ENCODE measurements at regions not wholly inside any gene's neighbourhood (a gene's known extent, or its start where the extent isn't known, plus 50 kb on each side); places are given as distances from the start of the nearest gene placed in this dataset.

DNA sequence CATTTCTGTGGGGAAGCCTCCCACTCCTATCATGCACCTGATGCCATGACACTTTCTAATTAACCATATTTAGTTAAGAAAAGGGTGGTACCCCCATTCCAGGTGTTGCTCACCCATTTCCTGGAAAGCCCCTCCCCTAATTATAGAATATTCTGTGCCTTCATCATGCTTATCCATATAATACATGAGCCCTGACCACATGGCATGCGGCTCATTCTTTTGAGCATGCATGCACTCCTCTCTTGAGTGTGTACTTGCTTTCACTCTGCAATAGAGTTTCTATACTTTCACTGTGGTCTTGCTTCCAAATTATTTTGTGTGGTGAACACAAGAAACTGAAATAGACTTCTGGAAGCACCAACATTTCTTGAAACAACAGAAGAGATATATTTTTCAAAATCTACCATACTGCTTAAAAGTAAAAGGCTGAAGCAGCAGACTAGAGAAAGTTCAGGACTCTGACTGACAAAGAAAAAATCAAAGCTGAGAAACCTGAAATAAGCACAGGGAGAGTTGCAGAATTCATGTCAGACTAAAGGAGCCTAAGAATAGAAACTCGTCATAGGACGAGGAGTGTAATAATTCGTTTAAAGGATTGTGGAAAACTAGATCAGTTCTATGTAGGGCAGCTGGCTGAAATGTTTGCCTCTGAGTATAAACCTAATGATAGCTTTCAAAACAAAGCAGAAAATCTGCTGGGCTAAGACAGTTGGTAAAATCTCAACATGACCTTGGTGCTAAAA, 144.8 kb downstream of the KITLG start:
- Histone ChIP-seq H2AFZ (ENCODE audit: control insufficient read depth, low read depth, low read length) (no peak overlapping the region), H3K36me3 (ENCODE audit: control insufficient read depth in 2 of 2, insufficient read depth in 2 of 2, low read length in 1 of 2) (no peaks in the 10 kb centered on the region), H3K9ac (ENCODE audit: control insufficient read depth, insufficient read depth, low read length) (no peak overlapping the region), H4K20me1 (ENCODE audit: control insufficient read depth, insufficient read depth) (no peaks in the 10 kb centered on the region), H3K79me2 (ENCODE audit: control insufficient read depth, insufficient read depth, low read length) (no peaks in the 10 kb centered on the region), H3K4me2 (ENCODE audit: control insufficient read depth, insufficient read depth) (no peak overlapping the region), H3K9me3 (replicated peaks; ENCODE audit: control insufficient read depth, insufficient read depth, low read length) (no peaks in the 10 kb centered on the region; the same call in 2 of the 3 replicates), H3K4me3 (no peak overlapping the region), H3K4me1 (ENCODE audit: control insufficient read depth, insufficient read depth, low read length) (0 out of 2 replicates have a peak, but pooled peaks cover 5% of the 10 kb centered on the region), H3K27ac (ENCODE audit: control insufficient read depth, insufficient read depth) (no peak overlapping the region), H3K27me3 (replicated peaks in 1 of 2; ENCODE audit: control insufficient read depth in 2 of 2, insufficient read depth in 2 of 2, low read length in 1 of 2) (no peaks in the 10 kb centered on the region)
- RAD21 ChIA-PET (ENCODE audit: unreplicated experiment), result no interaction called here
- DNase-seq (ENCODE audit: low read depth, low spot score) (no peak), ATAC-seq (no peak), FAIRE-seq (no peak)
- no TSS peak for BruUV-seq (replicated peaks)
- SMC1A ChIA-PET (ENCODE audit: uncharacterized antibody, unreplicated experiment), result no interaction called here
- POLR2A ChIA-PET, result no interaction called here
- CTCF ChIA-PET, result interaction anchor here (2.1 kb wide), 1 partner anchor 11 kb away, joined by 5 read pairs; no protein-coding TSS in a partner anchor
- 91% methylated on average over 4 of the region's 4 CpGs for WGBS (ENCODE audit: insufficient coverage, insufficient replicate concordance, low lambda C conversion rate, missing lambda C conversion rate)
- in situ Hi-C loops (cut with MboI) (no loop called here), intact Hi-C loops (cut with micrococcal nuclease; ENCODE audit: unreplicated experiment) (no loop called here)
- TF ChIP-seq, protein P1, sequence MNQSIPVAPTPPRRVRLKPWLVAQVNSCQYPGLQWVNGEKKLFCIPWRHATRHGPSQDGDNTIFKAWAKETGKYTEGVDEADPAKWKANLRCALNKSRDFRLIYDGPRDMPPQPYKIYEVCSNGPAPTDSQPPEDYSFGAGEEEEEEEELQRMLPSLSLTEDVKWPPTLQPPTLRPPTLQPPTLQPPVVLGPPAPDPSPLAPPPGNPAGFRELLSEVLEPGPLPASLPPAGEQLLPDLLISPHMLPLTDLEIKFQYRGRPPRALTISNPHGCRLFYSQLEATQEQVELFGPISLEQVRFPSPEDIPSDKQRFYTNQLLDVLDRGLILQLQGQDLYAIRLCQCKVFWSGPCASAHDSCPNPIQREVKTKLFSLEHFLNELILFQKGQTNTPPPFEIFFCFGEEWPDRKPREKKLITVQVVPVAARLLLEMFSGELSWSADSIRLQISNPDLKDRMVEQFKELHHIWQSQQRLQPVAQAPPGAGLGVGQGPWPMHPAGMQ (IDR thresholded peaks at IDR 0.05; ENCODE audit: borderline replicate concordance), result no peak
- no peak for TF ChIP-seq WRNIP1 (IDR thresholded peaks at IDR 0.05; ENCODE audit: borderline replicate concordance, low read depth, low read length)
- no peak for TF ChIP-seq SUZ12 (IDR thresholded peaks at IDR 0.05; ENCODE audit: unreplicated experiment)
- TF ChIP-seq, protein P2, sequence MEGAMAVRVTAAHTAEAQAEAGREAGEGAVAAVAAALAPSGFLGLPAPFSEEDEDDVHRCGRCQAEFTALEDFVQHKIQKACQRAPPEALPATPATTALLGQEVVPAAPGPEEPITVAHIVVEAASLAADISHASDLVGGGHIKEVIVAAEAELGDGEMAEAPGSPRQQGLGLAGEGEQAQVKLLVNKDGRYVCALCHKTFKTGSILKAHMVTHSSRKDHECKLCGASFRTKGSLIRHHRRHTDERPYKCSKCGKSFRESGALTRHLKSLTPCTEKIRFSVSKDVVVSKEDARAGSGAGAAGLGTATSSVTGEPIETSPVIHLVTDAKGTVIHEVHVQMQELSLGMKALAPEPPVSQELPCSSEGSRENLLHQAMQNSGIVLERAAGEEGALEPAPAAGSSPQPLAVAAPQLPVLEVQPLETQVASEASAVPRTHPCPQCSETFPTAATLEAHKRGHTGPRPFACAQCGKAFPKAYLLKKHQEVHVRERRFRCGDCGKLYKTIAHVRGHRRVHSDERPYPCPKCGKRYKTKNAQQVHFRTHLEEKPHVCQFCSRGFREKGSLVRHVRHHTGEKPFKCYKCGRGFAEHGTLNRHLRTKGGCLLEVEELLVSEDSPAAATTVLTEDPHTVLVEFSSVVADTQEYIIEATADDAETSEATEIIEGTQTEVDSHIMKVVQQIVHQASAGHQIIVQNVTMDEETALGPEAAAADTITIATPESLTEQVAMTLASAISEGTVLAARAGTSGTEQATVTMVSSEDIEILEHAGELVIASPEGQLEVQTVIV (IDR thresholded peaks at IDR 0.05; ENCODE audit: borderline replicate concordance, partially characterized antibody), result no peak
- TF ChIP-seq SREBF1 (IDR thresholded peaks at IDR 0.05; ENCODE audit: low read length), result no peak
- no peak for TF ChIP-seq ETV6 (conservative IDR thresholded peaks at IDR 0.05 in 1 of 2, IDR thresholded peaks at IDR 0.05 in 1 of 2; ENCODE audit: borderline replicate concordance in 1 of 2, low read depth in 1 of 2)
- no peak for TF ChIP-seq BACH1 (IDR thresholded peaks at IDR 0.05; ENCODE audit: borderline replicate concordance)
- TF ChIP-seq, protein P3, sequence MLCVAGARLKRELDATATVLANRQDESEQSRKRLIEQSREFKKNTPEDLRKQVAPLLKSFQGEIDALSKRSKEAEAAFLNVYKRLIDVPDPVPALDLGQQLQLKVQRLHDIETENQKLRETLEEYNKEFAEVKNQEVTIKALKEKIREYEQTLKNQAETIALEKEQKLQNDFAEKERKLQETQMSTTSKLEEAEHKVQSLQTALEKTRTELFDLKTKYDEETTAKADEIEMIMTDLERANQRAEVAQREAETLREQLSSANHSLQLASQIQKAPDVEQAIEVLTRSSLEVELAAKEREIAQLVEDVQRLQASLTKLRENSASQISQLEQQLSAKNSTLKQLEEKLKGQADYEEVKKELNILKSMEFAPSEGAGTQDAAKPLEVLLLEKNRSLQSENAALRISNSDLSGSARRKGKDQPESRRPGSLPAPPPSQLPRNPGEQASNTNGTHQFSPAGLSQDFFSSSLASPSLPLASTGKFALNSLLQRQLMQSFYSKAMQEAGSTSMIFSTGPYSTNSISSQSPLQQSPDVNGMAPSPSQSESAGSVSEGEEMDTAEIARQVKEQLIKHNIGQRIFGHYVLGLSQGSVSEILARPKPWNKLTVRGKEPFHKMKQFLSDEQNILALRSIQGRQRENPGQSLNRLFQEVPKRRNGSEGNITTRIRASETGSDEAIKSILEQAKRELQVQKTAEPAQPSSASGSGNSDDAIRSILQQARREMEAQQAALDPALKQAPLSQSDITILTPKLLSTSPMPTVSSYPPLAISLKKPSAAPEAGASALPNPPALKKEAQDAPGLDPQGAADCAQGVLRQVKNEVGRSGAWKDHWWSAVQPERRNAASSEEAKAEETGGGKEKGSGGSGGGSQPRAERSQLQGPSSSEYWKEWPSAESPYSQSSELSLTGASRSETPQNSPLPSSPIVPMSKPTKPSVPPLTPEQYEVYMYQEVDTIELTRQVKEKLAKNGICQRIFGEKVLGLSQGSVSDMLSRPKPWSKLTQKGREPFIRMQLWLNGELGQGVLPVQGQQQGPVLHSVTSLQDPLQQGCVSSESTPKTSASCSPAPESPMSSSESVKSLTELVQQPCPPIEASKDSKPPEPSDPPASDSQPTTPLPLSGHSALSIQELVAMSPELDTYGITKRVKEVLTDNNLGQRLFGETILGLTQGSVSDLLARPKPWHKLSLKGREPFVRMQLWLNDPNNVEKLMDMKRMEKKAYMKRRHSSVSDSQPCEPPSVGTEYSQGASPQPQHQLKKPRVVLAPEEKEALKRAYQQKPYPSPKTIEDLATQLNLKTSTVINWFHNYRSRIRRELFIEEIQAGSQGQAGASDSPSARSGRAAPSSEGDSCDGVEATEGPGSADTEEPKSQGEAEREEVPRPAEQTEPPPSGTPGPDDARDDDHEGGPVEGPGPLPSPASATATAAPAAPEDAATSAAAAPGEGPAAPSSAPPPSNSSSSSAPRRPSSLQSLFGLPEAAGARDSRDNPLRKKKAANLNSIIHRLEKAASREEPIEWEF (IDR thresholded peaks at IDR 0.05; ENCODE audit: insufficient replicate concordance, low read depth, low read length), result no peak
- TF ChIP-seq, protein P4, sequence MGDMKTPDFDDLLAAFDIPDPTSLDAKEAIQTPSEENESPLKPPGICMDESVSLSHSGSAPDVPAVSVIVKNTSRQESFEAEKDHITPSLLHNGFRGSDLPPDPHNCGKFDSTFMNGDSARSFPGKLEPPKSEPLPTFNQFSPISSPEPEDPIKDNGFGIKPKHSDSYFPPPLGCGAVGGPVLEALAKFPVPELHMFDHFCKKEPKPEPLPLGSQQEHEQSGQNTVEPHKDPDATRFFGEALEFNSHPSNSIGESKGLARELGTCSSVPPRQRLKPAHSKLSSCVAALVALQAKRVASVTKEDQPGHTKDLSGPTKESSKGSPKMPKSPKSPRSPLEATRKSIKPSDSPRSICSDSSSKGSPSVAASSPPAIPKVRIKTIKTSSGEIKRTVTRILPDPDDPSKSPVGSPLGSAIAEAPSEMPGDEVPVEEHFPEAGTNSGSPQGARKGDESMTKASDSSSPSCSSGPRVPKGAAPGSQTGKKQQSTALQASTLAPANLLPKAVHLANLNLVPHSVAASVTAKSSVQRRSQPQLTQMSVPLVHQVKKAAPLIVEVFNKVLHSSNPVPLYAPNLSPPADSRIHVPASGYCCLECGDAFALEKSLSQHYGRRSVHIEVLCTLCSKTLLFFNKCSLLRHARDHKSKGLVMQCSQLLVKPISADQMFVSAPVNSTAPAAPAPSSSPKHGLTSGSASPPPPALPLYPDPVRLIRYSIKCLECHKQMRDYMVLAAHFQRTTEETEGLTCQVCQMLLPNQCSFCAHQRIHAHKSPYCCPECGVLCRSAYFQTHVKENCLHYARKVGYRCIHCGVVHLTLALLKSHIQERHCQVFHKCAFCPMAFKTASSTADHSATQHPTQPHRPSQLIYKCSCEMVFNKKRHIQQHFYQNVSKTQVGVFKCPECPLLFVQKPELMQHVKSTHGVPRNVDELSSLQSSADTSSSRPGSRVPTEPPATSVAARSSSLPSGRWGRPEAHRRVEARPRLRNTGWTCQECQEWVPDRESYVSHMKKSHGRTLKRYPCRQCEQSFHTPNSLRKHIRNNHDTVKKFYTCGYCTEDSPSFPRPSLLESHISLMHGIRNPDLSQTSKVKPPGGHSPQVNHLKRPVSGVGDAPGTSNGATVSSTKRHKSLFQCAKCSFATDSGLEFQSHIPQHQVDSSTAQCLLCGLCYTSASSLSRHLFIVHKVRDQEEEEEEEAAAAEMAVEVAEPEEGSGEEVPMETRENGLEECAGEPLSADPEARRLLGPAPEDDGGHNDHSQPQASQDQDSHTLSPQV (IDR thresholded peaks at IDR 0.05), result no peak
